GM18519 (cell line): ENCODE measurements at regions not wholly inside any gene's neighbourhood (a gene's known extent, or its start where the extent isn't known, plus 50 kb on each side); places are given as distances from the start of the nearest gene placed in this dataset.
"Not testable (repeated sequence)": the region's sequence is repeated elsewhere in the genome, so short reads cannot be mapped to it uniquely, and the experiment has no call there.

ENCODE experiments used
- ATAC-seq: cut with Tn5 transposase; IDR thresholded peaks from one replicate; pipeline ENCODE4 v1.9.1; 2021; ENCODE audit warnings: mild to moderate bottlenecking, moderate library complexity; ENCODE audit not compliant: unreplicated experiment, low FRiP score

DNA sequence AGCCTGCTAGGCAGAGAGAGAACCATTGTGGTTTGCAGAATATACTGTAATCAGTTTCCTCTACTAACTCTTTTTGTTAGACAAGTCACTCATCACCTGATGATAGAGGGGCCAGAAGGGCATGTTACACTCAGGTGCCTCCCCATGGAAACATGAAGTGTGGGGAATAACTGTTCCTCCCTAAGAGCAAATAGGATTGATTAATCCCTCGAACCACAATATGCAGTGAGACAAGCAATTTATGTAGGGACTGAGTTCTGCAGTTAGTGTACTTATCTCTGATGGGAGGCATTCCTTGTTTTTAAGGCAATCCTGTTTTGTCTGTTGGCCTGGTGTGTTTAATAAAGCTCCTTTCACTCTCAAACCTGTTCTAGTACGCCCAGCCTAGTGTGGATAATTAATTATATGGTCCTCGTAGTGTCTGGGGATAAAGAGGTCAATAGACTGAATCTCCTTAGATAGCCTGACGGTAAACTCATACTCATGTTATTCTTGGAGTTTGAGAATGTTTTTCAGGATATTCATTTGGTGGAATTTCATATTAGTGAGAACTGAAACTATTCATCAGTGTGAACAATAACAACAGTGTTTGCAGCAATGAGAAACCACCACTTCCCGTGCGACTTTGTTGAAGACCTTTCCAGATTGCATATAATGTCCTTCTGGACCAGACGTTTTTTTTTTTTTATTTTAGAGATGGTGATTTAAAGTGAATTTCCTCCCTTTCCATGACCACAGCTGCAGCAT, 344.8 kb upstream of the FZD8 start:
- no peak for ATAC-seq

DNA sequence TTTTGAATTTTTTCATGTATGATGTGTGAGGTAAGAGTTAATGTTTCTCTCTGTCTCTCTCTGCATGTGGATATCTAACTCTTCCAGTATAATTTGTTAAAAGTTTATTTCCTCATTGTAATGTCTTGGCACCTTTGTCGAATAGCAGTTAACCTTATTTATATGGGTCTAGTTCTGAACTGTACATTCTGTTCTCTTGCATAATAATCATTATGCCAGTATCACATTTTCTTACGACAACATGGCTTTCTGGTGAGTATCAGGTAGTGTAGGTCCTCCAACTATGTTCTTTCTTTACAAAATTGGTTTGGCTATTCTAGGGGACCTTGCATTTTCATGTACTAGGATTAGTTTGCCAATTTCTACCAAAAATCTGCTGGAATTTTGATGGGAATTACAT, 337.0 kb upstream of the FZD8 start:
- ATAC-seq, result no peak

DNA sequence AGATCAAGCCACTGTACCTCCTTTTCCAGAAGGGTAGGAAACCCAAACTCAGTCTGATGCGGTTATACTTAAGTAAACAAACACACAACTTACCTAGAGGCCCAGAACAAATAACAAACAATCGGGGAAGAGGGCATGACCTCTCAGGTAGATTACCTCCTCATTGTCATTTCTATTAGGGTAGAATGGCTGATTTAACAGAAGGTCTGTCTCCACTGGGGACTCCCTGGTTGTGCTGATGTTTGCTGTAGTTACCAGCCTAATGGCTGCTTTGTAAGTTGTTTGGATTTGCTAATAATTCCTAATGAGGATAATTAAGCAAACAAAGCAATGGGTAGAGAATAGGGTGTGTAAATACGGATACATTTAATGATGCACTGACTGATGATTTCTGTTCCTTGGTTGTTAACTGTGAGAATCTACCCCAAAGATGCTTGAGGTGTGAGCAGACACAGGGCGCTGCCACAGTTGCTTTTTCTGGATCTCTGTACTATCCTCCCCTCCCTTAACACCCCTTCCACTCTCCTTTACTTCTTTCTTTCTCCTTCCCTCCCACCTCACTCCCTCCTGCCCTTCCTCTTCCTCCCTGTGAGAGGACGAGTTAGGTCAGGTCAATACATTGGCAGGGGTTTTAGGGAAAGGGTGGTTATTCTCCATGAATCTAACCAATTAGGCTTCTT, 332.0 kb upstream of the FZD8 start:
- not testable (repeated sequence) for ATAC-seq

DNA sequence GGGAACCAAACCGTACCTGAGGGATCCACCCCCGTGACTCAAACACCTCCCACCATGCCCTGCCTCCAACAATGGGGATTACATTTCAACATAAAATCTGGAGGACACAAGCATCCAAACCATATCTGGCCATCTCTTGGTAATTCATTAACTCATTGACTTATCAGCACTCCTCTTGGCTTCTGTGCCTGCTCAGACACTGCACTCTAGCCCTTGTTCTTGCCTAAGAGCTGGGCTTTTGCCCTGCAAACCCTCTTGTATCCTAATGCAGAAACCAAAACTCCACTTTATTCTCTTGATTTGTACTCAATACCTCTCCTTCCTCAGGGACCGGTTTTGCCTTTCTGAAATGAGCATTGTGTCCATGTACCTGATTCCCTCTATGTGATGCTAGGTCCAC, 330.2 kb upstream of the FZD8 start:
- ATAC-seq, result no peak

DNA sequence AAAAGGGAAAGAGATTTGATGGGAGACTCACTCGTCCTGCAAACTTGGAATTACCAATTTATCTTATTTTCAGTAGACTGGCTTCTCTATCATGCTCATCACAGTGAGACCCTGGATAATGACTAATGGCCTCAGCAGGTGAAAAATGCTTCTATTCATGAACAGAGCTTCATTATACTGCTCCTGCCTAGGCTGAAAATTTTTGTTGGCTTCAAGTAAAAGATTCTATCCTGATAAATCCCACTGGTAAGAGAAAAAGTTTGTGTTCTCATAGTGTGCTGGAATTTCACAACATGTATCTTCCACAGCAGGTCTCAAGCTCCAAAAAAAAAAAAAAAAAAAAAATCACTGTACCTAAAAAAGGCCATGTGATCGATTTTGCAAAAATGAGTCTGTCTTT, 329.3 kb upstream of the FZD8 start:
- ATAC-seq, result no peak

DNA sequence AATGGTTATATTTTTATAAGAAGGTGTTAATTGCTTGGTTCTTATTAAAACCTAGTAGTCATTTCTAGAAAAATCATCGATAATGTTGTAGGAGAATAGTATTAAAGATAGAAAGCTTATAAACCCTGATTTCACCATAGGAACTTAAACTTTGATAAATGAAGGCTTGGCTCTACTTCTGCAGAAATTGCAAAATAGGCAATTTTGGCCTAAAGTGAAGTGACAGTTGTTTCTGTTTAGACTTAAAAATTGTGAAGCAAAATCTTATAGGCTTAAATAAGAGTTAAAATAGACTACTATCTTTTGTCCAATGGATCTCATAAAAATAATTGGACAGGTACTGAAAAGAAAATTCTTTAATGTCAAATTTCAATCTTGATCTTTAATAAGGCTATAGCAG, 321.6 kb upstream of the FZD8 start:
- no peak for ATAC-seq

DNA sequence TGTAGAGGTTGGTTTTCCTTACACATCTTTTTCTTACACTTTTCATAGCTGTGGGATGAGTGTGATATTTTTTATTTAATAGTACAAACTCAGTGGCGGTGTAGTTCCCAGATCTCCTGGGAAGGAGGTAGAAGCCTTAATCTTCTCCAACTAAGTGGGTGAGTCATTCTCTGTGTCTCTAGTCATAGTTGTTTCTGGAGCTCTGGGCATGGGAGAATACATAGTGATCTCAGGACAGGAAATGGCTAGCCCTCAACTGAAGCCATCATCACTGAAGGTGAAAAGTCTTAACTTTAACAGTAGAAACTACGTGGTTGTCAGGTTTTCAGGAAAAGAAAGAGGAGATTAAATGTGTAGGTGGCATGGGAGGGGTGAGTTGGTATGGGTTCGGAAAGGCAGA, 319.4 kb upstream of the FZD8 start:
- no peak for ATAC-seq

DNA sequence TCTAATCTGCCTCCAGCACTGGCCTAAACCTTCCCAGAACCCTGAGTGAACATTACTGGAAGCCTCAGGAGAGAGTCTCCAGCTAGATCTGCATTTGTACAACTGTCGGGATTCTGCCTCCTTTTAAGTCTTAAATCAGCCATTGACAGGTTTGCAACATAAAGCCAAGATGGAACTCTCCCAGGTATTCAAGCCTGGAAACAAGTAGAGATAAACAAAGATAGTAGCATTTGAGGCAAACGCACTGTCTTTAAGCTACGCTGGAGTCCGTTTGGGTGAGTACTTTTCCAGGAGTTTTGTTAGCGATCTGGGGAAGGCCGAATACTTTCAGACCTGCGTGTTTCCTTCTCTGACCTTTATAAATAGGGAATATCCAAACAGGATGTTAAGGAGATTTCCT, 317.2 kb upstream of the FZD8 start:
- ATAC-seq, result no peak

DNA sequence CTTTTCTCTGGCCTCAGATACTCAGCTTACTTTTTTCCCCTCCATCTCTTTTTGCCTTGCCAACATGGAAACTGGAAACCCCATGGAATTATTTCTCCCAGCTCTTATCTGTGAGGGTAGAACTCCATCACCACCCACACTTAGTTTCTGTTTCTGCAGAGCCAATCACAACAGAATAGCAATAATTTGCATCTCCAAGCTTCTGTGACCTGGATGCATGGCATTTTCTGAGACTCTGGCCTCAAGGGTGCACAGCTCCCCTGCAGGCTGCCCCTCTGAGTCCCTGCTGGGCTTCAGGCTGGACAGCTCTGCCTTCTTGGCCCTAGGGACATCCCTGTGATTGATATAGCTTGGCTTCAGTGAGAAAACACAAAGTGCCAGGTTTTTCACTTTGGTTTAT, 316.5 kb upstream of the FZD8 start:
- ATAC-seq, result not testable (repeated sequence)

DNA sequence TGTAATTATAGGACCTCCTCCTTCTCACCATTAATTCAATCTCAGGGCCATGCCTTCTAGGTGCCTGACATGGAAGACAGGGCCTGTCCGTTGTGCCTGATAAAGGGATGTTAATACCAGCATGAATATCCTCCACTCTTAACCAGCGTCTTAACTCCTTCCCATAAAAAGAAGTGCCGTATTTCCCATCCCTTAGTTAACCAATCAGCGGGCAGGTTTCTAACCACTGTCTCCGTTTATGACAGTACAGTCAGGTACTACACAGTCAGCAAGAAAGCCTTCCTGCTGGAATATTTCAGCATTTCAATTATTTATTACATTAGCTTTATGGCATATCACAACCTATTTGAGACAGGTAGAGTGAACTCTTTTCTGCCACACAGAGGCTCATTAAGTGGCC, 308.6 kb upstream of the FZD8 start:
- no peak for ATAC-seq

DNA sequence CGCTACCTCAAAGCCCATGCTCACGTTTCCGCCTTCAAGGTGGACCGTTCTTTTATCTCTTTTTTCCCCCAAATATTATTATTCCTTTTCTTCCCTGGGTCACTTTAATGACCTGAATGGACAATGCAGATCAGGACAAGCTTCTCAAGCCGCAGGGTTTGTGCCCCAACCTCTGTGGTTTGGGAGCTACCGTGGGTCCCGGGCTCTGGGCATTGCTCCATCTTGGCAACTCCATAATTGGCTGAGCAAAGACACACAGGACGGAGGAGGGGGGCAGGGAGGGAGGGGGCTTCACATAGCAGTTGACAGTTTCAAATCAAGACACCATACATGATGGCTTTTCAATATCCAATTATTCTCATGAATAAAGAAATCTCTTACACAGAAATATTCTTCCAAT, 308.1 kb upstream of the FZD8 start:
- ATAC-seq, result no peak

DNA sequence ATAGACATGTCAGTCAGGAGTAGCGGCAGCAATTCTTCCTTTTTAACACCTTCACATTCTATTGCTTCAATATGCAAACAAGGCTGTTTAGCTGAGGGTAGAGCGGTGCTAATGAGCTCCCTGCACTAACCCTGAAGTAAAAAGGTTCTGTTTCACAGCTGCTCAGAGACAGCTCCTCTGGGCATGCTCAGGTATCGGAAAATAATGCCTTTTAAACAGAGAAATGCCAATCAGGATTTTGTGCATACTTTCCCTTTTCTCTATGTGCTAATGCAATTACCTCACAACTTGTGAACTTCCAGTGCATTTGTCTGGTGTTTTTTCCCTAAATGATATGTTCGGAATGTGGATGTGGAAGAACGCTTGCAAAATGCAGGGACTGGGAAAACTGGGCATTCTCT, 307.7 kb upstream of the FZD8 start:
- no peak for ATAC-seq

DNA sequence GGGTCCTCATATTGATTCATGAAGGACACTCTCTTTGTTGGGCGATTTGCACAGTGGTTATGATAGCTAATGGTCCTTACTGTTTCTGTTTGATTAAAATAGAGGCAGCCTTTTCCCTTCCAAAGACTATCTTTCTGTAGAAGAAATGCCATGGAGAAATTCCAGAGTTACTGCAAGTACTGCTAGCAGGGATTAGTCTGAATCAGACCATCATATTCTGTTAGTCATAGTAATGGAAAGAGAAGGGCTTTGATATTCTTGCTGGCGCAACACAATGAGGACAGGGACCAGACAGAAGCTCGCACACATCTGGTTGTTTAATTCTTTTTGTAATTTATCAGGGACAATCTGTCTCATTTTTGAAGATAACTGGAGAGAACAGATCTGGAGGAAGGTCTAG, 304.5 kb upstream of the FZD8 start:
- no peak for ATAC-seq

DNA sequence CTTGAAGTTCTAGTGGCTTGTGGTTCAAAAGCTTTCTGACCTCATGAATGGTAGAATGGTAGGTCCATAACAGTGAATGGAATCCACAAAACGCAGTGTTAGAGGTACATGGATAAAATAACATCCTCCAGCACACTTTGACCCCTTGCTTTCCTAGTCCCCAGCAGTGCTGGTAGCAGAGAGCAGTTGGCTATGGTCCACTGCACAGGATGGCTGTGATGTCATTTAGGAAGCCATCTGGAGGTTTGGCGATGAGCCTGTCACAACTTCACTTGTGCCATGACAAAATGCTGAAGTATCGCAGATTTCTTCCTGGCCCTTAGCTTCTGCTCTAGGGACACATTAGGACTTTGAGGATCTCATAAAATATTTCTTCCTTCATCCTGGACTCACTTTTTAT, 300.0 kb upstream of the FZD8 start:
- ATAC-seq, result no peak

DNA sequence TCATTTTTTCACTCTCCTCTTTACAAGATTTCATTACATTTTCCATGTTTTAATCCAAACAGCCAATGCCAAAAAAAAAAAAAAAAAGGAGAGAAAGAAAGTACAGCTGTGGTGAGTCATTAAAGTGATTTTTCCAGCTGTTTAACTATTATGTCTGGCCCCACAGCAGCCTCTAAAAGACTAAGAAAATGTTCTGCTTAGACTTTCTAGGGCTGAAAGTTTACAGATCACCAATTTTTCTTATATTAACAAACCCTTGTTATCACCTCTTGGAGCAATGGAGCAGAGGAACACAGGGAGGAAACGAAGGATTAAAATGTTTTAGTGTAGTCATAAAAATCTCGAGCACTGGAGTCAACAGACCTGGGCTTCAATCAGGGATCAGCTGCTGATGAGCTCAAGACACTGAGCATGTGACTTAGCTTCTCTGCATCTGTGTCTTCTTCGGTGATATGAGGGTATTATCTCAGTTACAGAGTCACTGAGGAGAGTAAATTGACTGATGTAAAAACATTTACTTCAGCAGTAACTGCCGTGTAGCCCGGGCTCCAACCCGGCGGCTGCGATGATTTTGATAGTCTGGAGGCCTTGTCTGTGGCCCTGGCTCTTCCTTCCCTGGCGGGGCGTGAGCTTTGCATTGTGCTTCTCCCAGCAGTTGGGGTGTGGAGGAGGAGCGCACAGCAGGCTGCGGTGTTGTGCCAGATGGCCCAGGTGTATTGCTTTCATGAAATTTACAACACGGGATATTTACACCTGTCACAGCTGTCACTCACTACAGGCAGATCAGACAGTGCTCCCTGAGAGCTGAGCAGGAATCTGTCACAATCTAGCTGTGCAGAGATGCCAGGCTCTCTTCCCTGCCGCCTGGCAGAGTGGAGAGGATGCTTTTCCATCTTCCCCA, 298.3 kb upstream of the FZD8 start:
- ATAC-seq, result no peak

DNA sequence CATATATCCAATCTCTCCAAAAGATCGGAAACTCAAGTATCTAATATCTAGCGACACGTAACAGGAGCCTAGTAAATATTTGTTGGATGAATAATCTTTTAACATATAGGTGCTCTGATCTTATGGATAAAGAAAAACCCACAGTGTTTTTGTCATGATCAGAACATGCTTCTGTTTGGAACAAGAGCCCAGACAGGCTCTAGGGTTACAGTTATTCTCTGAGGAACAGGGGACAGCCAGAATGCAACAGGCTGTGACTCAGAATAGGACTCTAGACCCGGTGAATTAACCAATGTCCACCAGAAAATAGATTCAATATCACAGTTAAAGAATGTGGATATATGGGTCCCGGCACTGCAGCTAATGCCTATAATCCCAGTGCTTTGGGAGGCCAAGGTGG, 296.1 kb upstream of the FZD8 start:
- ATAC-seq, result no peak

DNA sequence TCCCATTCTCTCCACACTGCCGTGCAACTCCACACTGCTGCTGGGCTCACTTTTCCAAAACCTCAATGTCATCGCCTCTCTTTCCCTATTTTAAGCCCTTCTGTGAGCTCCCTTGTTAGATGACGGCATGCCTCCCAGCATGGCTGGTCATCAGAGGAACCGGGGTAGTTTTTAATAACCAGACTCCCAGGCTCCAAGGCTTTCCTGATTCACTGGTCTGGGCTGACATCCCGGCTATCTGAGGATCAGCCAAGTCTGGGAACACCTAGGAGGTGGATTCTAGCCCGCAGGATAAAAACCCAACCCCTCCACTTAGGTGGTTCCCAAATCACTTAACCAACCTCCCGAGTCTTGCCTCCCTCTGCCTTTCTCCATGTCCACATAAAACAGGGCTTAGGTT, 295.4 kb upstream of the FZD8 start:
- no peak for ATAC-seq

DNA sequence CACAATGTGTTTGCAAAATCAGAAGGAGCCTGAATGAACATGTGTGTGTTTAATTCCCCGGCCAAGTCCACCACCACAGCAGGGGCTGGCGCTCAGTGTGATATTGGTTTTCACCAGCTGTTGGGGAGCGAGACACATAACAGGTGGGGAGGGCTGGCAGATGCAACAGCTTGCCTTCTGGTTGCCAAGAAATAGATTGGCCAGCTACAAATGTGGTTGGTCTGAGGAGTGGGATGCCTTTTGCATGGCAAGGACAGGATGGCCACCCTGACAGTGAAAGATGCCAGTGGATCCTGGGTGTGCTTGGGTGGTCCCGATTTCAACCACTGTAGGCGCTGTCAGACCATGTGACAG, 292.5 kb upstream of the FZD8 start:
- no peak for ATAC-seq

DNA sequence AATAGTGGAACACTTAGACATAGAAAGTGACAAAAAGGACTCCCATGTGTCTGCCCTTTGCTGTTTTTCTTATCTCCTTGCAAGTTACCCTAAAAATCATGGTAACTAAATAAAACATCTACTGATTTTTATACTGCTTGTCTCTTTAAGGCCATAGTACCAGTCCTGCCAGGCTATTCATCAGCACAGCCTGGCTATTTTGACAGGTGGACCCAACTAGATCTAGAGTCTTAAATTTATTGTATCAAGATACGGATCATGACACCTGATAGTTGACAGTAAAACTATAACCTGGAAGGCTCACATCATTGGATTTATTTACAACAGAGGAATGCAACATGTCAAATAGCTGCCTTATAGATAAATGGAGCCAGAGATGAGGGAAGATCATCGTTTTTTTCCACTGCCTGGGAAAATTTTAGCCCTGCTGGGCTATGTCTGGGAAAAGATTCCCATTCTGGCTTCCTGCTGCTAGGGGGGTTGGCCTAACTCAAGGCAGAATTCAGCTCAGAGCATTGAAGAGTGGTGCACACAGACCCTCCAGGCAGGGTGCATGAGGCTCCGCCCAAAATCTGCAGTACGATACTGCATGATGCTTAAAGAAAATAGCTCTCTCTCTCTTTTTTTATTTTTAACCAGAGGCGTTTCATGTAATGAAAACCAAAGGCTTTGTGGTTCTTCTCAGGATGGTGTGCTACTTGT, 292.0 kb upstream of the FZD8 start:
- no peak for ATAC-seq

DNA sequence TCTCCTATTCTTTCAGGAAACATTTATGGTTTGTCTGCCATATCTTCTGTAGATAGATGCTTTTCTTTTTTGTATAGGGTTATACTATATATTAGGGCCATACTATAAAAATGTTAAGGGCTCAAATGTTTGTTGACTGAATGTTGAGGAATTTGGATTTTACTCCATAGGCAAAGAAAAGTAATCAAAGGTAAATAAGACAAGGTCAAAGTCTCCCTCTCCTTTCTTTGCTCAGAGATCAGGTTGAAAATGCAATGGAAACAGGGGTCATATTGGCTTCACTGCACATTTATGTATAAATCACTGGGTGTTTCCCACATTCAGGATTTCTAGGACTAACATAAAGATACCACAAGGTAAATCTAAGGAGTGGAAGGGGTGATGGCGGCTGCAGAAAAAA, 291.4 kb upstream of the FZD8 start:
- no peak for ATAC-seq

DNA sequence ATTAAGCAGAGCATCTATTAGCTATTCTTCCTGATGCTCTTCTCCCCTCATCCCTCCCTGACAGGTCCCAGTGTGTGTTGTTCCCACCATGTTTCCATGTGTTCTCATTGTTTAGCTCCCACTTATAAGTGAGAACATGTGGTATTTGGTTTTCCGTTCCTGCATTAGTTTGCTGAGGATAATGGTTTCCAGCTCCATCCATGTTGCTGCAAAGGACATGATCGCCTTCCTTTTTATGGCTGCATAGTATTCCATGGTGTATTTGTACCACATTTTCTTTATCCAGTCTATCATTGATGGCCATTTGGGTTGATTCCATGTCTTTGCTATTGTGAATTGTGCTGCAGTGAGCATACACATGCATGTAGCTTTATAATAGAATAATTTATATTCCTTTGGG, 287.9 kb upstream of the FZD8 start:
- ATAC-seq, result not testable (repeated sequence)
